NCI-H2196 (cell line): ENCODE measurements at regions not wholly inside any gene's neighbourhood (a gene's known extent, or its start where the extent isn't known, plus 50 kb on each side); places are given as distances from the start of the nearest gene placed in this dataset.

Experiments used
- DNase-seq: peaks from one replicate; lab custom pipeline; 2025; ENCODE audit not compliant: unreplicated experiment; lab: John Stamatoyannopoulos, UW

DNA sequence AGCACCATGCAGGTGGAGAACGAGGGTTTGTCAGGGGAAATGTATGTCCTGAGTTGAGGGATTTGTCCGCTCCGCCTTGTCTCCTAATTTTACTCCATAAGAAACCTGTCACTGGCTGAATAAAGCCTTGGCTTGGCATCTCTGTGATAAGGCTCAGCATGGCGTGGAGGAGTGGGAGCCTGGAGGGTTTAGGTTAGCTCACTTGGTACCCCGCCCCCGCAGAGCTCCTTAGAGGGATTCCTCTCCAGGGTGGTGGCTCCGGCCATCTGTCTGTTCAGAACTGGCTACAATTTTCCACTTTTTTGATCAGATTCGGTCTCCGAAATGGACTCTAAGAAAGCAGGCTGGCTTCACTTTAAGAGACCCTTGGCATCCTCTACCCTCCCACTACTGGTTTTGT, 192.2 kb upstream of the SYNDIG1 start:
- no peak for DNase-seq

GRCh38 chr20:24275946-24276705, 193.3 kb upstream of the SYNDIG1 start:
- DNase-seq, result no peak

GRCh38 chr20:24273251-24273650, 196.2 kb upstream of the SYNDIG1 start:
- no peak for DNase-seq

DNA sequence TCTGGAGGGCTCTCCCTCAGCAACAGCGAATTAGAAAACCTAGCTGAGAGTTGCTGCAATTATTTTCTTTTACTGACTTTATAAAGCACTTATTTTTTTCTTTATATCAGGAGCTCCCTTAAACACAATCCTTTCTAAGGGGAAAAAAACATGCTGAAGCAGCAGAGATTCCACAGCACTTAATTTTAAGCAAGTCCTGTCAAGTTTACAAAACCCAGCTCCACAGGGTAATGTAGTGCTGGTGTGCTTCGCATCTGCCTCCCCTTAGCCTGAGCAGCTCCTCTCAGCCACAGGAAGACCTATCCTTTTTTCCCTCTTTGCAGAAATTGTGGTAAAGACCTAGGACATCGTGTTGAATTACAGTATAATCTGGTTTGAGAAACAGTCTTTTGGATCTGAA, 208.1 kb upstream of the SYNDIG1 start:
- DNase-seq, result no peak

DNA sequence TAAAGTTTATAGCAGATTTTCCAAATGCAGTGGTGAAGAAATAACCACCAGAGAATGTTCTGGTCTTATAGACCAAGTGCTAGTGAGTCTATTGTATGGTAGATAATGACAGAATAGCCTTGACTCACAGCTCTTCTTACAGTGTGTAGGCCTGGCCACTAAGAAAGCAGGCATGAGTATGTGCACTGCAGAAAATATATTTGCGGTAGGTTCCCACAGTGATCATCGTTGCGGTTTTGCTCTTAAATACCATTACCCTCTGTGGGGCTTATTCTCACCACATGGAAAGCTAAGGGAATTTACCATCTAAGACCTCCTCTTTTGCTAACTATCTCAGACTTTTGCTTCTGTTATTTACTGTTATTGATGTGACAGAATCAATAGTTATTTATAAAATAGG, 212.3 kb upstream of the SYNDIG1 start:
- DNase-seq, result no peak

DNA sequence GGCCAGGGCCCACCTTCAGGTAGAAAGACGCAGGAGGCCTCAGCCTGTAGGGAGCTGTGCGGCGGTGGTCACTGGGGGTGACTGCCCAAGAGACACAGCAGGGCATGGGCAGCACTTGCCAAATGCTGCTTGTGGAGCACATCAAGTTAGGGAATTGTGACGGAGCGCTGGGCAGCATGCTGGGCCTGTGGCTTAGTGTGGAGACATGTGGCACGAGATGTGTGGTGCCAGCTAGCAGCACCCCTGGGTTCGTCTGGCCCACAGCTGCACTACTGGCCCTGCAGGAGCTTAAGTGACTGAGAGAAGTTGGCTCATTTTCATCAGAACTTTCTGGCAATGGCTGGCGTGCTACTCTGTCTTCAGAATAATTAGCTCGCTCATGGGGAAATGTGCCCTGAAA, 213.1 kb upstream of the SYNDIG1 start:
- no peak for DNase-seq

- no peak for DNase-seq
These were observed 214.9 kb upstream of the SYNDIG1 start for GRCh38 chr20:24254480-24254879.

DNA sequence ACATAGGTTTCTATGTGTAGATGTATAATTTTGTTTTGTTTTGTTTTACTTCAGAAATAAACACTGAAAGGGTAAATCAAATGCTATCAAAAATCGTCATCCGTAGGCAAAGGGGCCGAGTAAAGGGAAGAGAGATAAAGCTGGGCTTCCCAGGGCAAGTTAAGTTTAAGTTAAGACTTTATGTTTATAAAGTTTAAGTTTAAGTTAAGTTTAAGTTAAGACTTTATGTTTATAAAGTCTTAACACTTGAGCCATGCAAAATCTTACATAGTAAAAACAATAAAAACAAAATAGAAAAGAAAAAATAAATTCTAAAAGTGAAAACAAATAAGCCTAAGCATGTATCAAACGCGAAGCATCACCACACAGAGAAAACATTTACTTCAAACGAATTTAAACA, 216.1 kb upstream of the SYNDIG1 start:
- no peak for DNase-seq

GRCh38 chr20:24245094-24245493, 224.3 kb upstream of the SYNDIG1 start:
- no peak for DNase-seq

- no peak for DNase-seq
These were observed 226.7 kb upstream of the SYNDIG1 start for GRCh38 chr20:24242763-24243162.

GRCh38 chr20:24241466-24241865, 228.0 kb upstream of the SYNDIG1 start:
- DNase-seq, result no peak

DNA sequence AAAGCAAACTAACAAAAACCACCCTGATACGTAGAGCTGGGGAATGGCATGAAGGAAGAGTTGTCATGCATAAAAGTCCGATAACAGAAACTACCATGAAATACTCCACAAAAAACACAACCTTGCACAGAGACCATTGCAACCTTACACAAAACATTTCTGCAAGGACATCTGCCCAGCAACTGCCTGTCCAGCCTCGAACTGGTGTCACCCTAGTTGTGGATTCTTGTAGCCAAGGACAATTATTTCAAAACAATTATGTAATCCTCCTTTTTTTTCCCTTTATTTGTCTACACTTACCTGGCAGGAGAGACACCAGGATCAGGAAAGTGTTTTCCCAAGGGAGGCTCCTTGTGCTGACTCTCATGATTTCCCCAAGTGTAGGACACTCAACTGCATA, 232.5 kb upstream of the SYNDIG1 start:
- no peak for DNase-seq

GRCh38 chr20:24236201-24236600, 233.2 kb upstream of the SYNDIG1 start:
- DNase-seq, result no peak

DNA sequence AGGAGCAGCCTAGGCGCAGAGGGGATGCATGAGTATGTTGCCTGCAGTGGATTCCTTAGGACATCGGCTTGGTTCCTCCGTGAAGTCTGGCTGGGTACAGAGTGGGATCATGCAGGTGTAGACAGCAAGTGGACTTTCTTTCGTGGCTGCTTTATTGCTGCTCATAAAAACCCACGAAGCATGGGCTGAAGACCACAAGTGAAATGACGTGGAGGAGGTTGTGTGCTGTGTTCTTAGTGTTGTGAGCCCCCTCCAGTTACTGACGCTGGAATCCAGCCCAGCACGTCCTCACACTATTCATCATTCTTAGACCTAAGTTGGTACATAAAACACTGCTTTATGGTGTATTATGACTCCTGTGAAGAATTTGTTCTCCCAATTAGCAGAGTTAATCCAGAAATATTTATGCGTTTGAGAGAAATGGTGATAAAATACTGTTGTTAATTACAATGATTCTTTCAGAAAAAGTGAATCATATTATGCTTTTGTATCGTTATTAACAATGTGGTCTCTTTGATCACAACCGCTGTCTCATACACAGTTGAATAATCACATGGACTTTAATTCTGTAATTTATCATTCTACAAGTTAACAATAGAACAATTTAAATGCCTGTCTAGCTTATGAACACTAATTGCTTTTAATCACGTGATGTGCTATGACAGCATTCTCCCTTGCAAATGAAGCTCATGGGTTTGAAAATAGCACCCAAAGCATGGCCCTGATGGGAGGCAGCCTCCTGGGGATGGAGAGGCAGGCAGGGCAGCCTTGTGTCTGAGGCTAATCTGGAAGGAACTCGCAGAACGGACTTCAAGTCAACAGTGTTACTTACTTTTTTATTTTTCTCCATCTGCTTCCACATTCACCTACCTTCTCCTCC, 233.9 kb upstream of the SYNDIG1 start:
- DNase-seq, result no peak

GRCh38 chr20:24227600-24227999, 239.0 kb upstream of the GGTLC1 start:
- DNase-seq, result no peak

- DNase-seq, result no peak
These were observed 223.9 kb upstream of the GGTLC1 start for GRCh38 chr20:24212494-24212893.

- DNase-seq, result no peak
These were observed 223.4 kb upstream of the GGTLC1 start for GRCh38 chr20:24211972-24212371.

GRCh38 chr20:24210356-24210755, 221.8 kb upstream of the GGTLC1 start:
- no peak for DNase-seq

DNA sequence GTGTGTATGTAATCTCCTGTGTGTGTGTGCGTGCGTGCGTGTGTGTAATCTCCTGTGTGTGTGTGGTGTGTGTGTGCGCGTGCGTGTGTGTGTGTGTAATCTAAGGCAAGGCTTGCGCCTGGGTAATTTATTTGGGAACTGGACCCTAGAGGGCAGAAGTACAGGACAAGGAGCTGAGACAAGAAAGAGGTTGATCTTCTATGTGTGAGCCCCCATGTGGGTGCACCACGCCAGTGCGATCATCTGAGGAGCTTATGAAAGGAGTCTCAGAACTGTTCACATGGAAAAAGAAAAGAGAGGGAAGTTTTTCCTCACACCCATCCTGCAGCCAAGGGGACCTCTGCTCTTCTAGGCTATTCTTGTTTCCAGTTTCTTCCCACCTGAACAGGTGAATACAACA, 220.1 kb upstream of the GGTLC1 start:
- no peak for DNase-seq

- no peak for DNase-seq
These were observed 219.3 kb upstream of the GGTLC1 start for GRCh38 chr20:24207803-24208300.

DNA sequence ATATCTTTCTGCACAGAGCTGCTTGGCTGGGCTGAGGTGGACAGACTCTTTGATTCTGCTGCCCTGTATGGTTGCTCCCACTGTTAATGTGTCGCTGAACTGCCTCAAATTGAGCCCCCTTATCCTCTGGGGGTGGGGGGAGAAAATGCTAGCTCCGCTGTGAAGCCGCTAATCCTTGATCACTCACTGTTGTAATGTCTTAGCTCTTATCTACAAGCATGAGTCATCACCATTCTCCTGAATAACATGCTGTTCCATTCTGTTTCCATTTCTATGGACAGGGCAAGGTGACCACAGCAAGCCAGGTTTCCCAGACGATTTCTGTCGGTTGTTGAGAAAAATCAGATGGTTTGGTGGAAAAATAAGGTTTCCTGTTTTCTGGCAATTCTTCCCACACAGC, 218.4 kb upstream of the GGTLC1 start:
- DNase-seq, result no peak

- no peak for DNase-seq
These were observed 215.1 kb upstream of the GGTLC1 start for GRCh38 chr20:24203526-24204183.
